Testis (tissue), 2 donors: ENCODE measurements at regions not wholly inside any gene's neighbourhood (a gene's known extent, or its start where the extent isn't known, plus 50 kb on each side); places are given as distances from the start of the nearest gene placed in this dataset.

Experiments used
- POLR2A ChIP-seq: fragments of 450-650 bp; IDR thresholded peaks from one replicate; pipeline ENCODE4 v1.6.1; 2017; ENCODE audit warnings: antibody characterized with exemption, mild to moderate bottlenecking, moderate library complexity
- TF ChIP-seq, protein P1 (sequence below), 3 experiments: fragments of 450-650 bp in 2 of 3; fragments of 200-600 bp in 1 of 3; sonication (generic) in 1 of 3; IDR thresholded peaks; one replicate each; pipeline ENCODE4 v1.5.1; 2016 to 2019; ENCODE audit warnings: antibody characterized with exemption in 3 of 3, mild to moderate bottlenecking in 2 of 3, moderate library complexity in 1 of 3

DNA sequence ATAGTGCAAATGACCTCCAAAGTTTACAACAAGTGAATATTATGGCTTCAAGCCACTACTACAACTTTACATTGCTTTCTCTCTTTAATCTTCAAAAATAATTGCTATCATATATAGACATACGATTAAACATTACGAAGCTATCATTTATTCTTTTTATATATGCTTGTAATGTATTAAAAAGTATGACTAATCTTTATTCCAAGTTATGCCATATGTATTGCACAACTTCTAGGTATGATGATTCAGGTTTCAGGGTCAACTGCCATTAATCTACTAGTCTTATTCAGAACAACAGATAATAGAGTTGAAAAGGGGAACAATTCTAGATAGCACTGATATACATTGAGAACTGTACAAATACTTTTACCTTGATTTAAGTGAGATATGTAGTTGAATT lies 506.2 kb upstream of the TMEFF2 start:
- TF ChIP-seq, protein P1, sequence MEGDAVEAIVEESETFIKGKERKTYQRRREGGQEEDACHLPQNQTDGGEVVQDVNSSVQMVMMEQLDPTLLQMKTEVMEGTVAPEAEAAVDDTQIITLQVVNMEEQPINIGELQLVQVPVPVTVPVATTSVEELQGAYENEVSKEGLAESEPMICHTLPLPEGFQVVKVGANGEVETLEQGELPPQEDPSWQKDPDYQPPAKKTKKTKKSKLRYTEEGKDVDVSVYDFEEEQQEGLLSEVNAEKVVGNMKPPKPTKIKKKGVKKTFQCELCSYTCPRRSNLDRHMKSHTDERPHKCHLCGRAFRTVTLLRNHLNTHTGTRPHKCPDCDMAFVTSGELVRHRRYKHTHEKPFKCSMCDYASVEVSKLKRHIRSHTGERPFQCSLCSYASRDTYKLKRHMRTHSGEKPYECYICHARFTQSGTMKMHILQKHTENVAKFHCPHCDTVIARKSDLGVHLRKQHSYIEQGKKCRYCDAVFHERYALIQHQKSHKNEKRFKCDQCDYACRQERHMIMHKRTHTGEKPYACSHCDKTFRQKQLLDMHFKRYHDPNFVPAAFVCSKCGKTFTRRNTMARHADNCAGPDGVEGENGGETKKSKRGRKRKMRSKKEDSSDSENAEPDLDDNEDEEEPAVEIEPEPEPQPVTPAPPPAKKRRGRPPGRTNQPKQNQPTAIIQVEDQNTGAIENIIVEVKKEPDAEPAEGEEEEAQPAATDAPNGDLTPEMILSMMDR (IDR thresholded peaks at IDR 0.05) = no peak
- TF ChIP-seq POLR2A = no peak
